ENCODE measurements at regions not wholly inside any gene's neighbourhood (a gene's known extent, or its start where the extent isn't known, plus 50 kb on each side); places are given as distances from the start of the nearest gene placed in this dataset.

DNA sequence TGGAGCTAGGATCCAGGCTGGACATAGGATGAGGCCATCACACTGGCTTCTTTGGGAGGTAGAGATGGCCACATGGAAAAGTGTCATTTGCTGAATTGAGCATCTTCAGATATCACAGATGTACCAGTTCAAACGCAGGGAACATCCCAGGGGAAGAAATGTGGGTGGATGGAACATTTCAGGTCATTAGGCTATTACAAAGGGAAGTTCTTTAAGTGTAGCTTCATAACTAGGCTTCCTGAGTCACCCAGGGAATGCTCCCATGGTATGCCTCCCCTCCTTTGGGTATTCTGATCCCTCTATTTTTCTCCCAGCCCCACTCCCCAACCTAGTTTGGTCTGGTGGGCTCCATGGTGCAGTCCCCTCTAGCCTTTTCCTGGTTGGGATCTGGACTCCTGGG is 69.8 kb upstream of the IRX3 start:
- H2BK120ac ChIP-seq (ENCODE audit: insufficient read depth, low read length, poor library complexity) = no peak overlapping the region
- no peak overlapping the region for H3K4me2 ChIP-seq (ENCODE audit: low read length)
- no peak overlapping the region for H2AK5ac ChIP-seq (ENCODE audit: low read length)
- H4K91ac ChIP-seq (ENCODE audit: low read depth, low read length) = no peak overlapping the region
- no peaks in the 10 kb centered on the region for H3K79me2 ChIP-seq (ENCODE audit: control insufficient read depth, insufficient read depth, low read length, poor library complexity)
- no peak overlapping the region for H2BK12ac ChIP-seq (ENCODE audit: low read length)
- H4K12ac ChIP-seq (ENCODE audit: low read depth, low read length) = no peak overlapping the region
- WGBS (ENCODE audit: extremely low coverage, insufficient coverage, insufficient read length) = no CpG with 5 or more reads among the region's 1 CpG
- DNase-seq = no peak
- H3K4me3 ChIP-seq (ENCODE audit: low read depth, low read length) = no peak overlapping the region
- no peak overlapping the region for H3K27ac ChIP-seq (ENCODE audit: low read depth, low read length)
- H3K9ac ChIP-seq (ENCODE audit: low read length) = no peak overlapping the region
- H3K9me3 ChIP-seq (ENCODE audit: insufficient read depth, low read depth, low read length) = no peaks in the 10 kb centered on the region
- H3K36me3 ChIP-seq (ENCODE audit: control insufficient read depth in 1 of 2, insufficient read depth in 2 of 2, low read length in 2 of 2) = no peaks in the 10 kb centered on the region
- H3K4ac ChIP-seq (ENCODE audit: low read depth, low read length) = no peak overlapping the region
- no peak overlapping the region for H2BK5ac ChIP-seq (ENCODE audit: low read depth, low read length, poor library complexity)
- no peak overlapping the region for H3K23ac ChIP-seq (ENCODE audit: low read length)
- H4K8ac ChIP-seq (ENCODE audit: low read depth, low read length) = no peak overlapping the region
- no peak overlapping the region for H2AFZ ChIP-seq (ENCODE audit: insufficient read depth, low read length, poor library complexity)
- H3K27me3 ChIP-seq (ENCODE audit: insufficient read depth, low read length) = no peaks in the 10 kb centered on the region
- H3K18ac ChIP-seq (ENCODE audit: low read length) = no peak overlapping the region
- no peak overlapping the region for H3K14ac ChIP-seq (ENCODE audit: low read length)
- H3K79me1 ChIP-seq (ENCODE audit: low read length) = no peaks in the 10 kb centered on the region
- peaks cover 0 to 2% of the 10 kb centered on the region in 2 experiments for H3K4me1 ChIP-seq (ENCODE audit: control insufficient read depth in 1 of 2, insufficient read depth in 2 of 2, low read length in 2 of 2)

- no peak for DNase-seq
- Histone ChIP-seq H4K8ac (ENCODE audit: low read depth, low read length) (no peak overlapping the region), H3K14ac (ENCODE audit: low read length) (no peak overlapping the region), H2AK5ac (ENCODE audit: low read length) (no peak overlapping the region), H4K12ac (ENCODE audit: low read depth, low read length) (no peak overlapping the region), H3K4ac (ENCODE audit: low read depth, low read length) (no peak overlapping the region), H4K91ac (ENCODE audit: low read depth, low read length) (no peak overlapping the region), H3K23ac (ENCODE audit: low read length) (no peak overlapping the region), H2BK5ac (ENCODE audit: low read depth, low read length, poor library complexity) (no peak overlapping the region), H3K79me2 (ENCODE audit: control insufficient read depth, insufficient read depth, low read length, poor library complexity) (no peaks in the 10 kb centered on the region), H3K27me3 (ENCODE audit: insufficient read depth, low read length) (no peaks in the 10 kb centered on the region), H3K4me3 (ENCODE audit: low read depth, low read length) (no peak overlapping the region), H3K36me3 (ENCODE audit: control insufficient read depth in 1 of 2, insufficient read depth in 2 of 2, low read length in 2 of 2) (no peaks in the 10 kb centered on the region), H2BK12ac (ENCODE audit: low read length) (no peak overlapping the region), H3K79me1 (ENCODE audit: low read length) (no peaks in the 10 kb centered on the region), H2AFZ (ENCODE audit: insufficient read depth, low read length, poor library complexity) (no peak overlapping the region), H3K4me2 (ENCODE audit: low read length) (no peak overlapping the region), H3K27ac (ENCODE audit: low read depth, low read length) (no peak overlapping the region), H3K9me3 (ENCODE audit: insufficient read depth, low read depth, low read length) (no peaks in the 10 kb centered on the region), H3K4me1 (ENCODE audit: control insufficient read depth in 1 of 2, insufficient read depth in 2 of 2, low read length in 2 of 2) (peaks cover 0 to 2% of the 10 kb centered on the region in 2 experiments), H2BK120ac (ENCODE audit: insufficient read depth, low read length, poor library complexity) (no peak overlapping the region), H3K18ac (ENCODE audit: low read length) (no peak overlapping the region), H3K9ac (ENCODE audit: low read length) (no peak overlapping the region)
- WGBS (ENCODE audit: extremely low coverage, insufficient coverage, insufficient read length) = no CpG with 5 or more reads among the region's 1 CpG
Observed at GRCh38 chr16:54355251-54355650, 68.7 kb upstream of the IRX3 start.

- Histone ChIP-seq H2BK12ac (ENCODE audit: low read length) (no peak overlapping the region), H3K4me2 (ENCODE audit: low read length) (no peak overlapping the region), H3K18ac (ENCODE audit: low read length) (no peak overlapping the region), H2BK120ac (ENCODE audit: insufficient read depth, low read length, poor library complexity) (no peak overlapping the region), H3K4me3 (ENCODE audit: low read depth, low read length) (no peak overlapping the region), H2AFZ (ENCODE audit: insufficient read depth, low read length, poor library complexity) (no peak overlapping the region), H4K12ac (ENCODE audit: low read depth, low read length) (no peak overlapping the region), H3K9me3 (ENCODE audit: insufficient read depth, low read depth, low read length) (peaks cover 3% of the 10 kb centered on the region), H3K9ac (ENCODE audit: low read length) (no peak overlapping the region), H2AK5ac (ENCODE audit: low read length) (no peak overlapping the region), H3K14ac (ENCODE audit: low read length) (no peak overlapping the region), H3K23ac (ENCODE audit: low read length) (no peak overlapping the region), H3K4me1 (ENCODE audit: control insufficient read depth in 1 of 2, insufficient read depth in 2 of 2, low read length in 2 of 2) (no peaks in the 10 kb centered on the region), H3K27me3 (ENCODE audit: insufficient read depth, low read length) (no peaks in the 10 kb centered on the region), H4K91ac (ENCODE audit: low read depth, low read length) (no peak overlapping the region), H3K27ac (ENCODE audit: low read depth, low read length) (no peak overlapping the region), H2BK5ac (ENCODE audit: low read depth, low read length, poor library complexity) (no peak overlapping the region), H3K36me3 (ENCODE audit: control insufficient read depth in 1 of 2, insufficient read depth in 2 of 2, low read length in 2 of 2) (no peaks in the 10 kb centered on the region), H3K4ac (ENCODE audit: low read depth, low read length) (no peak overlapping the region), H3K79me2 (ENCODE audit: control insufficient read depth, insufficient read depth, low read length, poor library complexity) (no peaks in the 10 kb centered on the region), H4K8ac (ENCODE audit: low read depth, low read length) (no peak overlapping the region), H3K79me1 (ENCODE audit: low read length) (no peaks in the 10 kb centered on the region)
- WGBS (ENCODE audit: extremely low coverage, insufficient coverage, insufficient read length) = no CpG with 5 or more reads among the region's 3 CpGs
- no peak for DNase-seq
Observed at GRCh38 chr16:54353097-54353496, 66.5 kb upstream of the IRX3 start.

DNA sequence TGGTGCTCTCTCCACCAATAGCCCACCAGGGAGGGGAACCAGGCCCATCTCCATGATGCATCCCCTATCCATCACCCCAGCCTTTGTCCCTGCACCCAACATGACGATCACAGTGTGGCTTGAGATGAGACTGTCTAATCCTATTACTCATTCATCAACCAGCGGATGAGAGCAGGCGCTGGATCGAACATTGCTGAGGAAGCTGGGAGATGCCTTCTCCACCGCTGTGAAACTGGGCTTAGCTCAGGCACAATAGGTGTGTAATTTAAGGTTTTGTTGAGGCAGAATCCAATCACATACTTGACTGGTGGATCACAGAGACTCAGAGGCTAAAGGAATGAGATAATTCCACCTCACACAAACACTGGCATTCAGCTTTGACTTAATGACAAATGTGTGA is 64.6 kb upstream of the IRX3 start:
- Histone ChIP-seq H4K8ac (ENCODE audit: low read depth, low read length) (no peak overlapping the region), H2BK120ac (ENCODE audit: insufficient read depth, low read length, poor library complexity) (no peak overlapping the region), H4K12ac (ENCODE audit: low read depth, low read length) (no peak overlapping the region), H2BK5ac (ENCODE audit: low read depth, low read length, poor library complexity) (no peak overlapping the region), H3K14ac (ENCODE audit: low read length) (no peak overlapping the region), H2AFZ (ENCODE audit: insufficient read depth, low read length, poor library complexity) (no peak overlapping the region), H3K4me1 (ENCODE audit: control insufficient read depth in 1 of 2, insufficient read depth in 2 of 2, low read length in 2 of 2) (no peaks in the 10 kb centered on the region), H4K91ac (ENCODE audit: low read depth, low read length) (no peak overlapping the region), H3K4ac (ENCODE audit: low read depth, low read length) (no peak overlapping the region), H3K23ac (ENCODE audit: low read length) (no peak overlapping the region), H2AK5ac (ENCODE audit: low read length) (no peak overlapping the region), H3K9me3 (ENCODE audit: insufficient read depth, low read depth, low read length) (peaks cover 3% of the 10 kb centered on the region), H3K79me1 (ENCODE audit: low read length) (no peaks in the 10 kb centered on the region), H3K79me2 (ENCODE audit: control insufficient read depth, insufficient read depth, low read length, poor library complexity) (no peaks in the 10 kb centered on the region), H3K27me3 (ENCODE audit: insufficient read depth, low read length) (peaks cover 3% of the 10 kb centered on the region), H2BK12ac (ENCODE audit: low read length) (no peak overlapping the region), H3K4me2 (ENCODE audit: low read length) (no peak overlapping the region), H3K36me3 (ENCODE audit: control insufficient read depth in 1 of 2, insufficient read depth in 2 of 2, low read length in 2 of 2) (no peaks in the 10 kb centered on the region), H3K18ac (ENCODE audit: low read length) (no peak overlapping the region), H3K4me3 (ENCODE audit: low read depth, low read length) (no peak overlapping the region), H3K27ac (ENCODE audit: low read depth, low read length) (no peak overlapping the region), H3K9ac (ENCODE audit: low read length) (no peak overlapping the region)
- no CpG with 5 or more reads among the region's 5 CpGs for WGBS (ENCODE audit: extremely low coverage, insufficient coverage, insufficient read length)
- no peak for DNase-seq

All from trophoblast cell (in vitro differentiated cells and primary cell).